ENCODE measurements at regions not wholly inside any gene's neighbourhood (a gene's known extent, or its start where the extent isn't known, plus 50 kb on each side); places are given as distances from the start of the nearest gene placed in this dataset.

GRCh38 chr15:85937661-85938060 is 142.0 kb upstream of the AGBL1 start:
- TF ChIP-seq POLR2A (IDR thresholded peaks at IDR 0.05; ENCODE audit: low read length) (no peak), GATA1 (IDR thresholded peaks at IDR 0.05; ENCODE audit: low read depth, low read length) (no peak)

All from erythroblast (primary cell).